WI38 (cell line): ENCODE measurements at regions not wholly inside any gene's neighbourhood (a gene's known extent, or its start where the extent isn't known, plus 50 kb on each side); places are given as distances from the start of the nearest gene placed in this dataset.

ENCODE experiments used
- H3K4me3 ChIP-seq: 2 replicates; pipeline ENCODE4 v1.5.1; 2011; ENCODE audit warnings: low read depth, mild to moderate bottlenecking, control low read depth, low read length
- TF ChIP-seq, protein P1 (sequence below): IDR thresholded peaks from 2 replicates; pipeline ENCODE4 v1.5.1; 2012; ENCODE audit warnings: low read depth, mild to moderate bottlenecking, control low read depth, low read length

DNA sequence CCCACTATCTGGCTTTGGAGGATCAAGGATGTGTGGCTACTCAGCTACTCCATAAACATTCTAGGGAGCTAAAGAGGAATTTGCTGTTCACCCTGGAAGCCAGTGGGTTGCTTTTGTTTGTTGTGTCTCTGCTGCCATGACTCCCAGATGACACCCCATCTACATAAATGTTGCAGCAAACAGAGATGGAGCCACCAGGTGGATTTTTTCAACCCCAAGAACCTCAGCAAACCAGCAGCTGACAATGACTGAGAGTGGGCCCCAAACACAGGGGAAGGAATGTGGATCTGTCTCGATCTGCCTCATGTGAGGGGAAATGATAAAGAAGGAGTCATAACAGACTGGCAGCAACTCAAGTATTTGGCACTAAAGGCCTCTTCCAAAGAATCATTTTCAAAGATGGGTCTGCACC is 132.7 kb upstream of the TNC start:
- H3K4me3 ChIP-seq, result no peak overlapping the region
- TF ChIP-seq, protein P1, sequence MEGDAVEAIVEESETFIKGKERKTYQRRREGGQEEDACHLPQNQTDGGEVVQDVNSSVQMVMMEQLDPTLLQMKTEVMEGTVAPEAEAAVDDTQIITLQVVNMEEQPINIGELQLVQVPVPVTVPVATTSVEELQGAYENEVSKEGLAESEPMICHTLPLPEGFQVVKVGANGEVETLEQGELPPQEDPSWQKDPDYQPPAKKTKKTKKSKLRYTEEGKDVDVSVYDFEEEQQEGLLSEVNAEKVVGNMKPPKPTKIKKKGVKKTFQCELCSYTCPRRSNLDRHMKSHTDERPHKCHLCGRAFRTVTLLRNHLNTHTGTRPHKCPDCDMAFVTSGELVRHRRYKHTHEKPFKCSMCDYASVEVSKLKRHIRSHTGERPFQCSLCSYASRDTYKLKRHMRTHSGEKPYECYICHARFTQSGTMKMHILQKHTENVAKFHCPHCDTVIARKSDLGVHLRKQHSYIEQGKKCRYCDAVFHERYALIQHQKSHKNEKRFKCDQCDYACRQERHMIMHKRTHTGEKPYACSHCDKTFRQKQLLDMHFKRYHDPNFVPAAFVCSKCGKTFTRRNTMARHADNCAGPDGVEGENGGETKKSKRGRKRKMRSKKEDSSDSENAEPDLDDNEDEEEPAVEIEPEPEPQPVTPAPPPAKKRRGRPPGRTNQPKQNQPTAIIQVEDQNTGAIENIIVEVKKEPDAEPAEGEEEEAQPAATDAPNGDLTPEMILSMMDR, result no peak

DNA sequence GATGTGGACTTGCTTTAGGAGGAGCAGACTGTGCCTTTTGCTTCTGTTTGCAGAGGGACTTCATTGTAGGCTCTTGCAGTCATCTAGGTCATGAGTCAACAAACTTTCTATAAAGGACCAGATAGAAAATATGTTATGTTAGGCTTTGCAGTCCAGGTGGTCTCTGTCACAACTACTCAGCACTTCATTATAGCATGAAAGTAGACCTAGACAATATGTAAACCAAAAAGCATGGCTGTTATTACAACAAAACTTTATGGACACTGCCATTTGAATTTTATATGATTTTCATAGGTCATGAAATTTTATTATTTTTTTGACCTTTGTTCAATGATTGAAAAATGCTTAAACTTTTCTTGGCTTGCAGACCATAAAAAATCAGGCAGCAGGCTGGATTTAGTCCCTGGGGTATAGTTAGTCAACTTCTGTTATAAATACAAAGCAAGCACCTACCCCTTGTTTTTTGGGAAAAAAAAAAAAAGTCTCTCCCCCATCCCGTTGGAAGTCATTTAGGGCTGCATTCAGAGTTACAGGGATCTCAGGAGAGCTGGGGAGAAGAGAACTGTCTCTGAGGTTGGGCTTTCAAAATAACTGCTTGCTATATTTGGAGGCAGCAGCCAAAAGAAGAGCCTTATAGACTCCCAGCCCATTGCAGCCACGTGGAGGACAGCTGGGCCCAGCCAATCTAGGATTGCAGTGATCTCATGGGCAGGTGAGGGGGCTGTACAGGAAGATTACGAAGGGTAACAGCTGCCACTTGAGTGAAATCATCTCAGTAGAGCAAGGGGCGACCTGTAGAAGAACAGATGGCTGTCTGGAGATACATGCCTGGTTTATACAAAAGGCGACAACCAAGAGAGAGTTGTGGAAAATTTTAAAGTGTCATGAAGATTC is 136.6 kb upstream of the TNC start:
- no peak overlapping the region for H3K4me3 ChIP-seq
- TF ChIP-seq, protein P1, result no peak

DNA sequence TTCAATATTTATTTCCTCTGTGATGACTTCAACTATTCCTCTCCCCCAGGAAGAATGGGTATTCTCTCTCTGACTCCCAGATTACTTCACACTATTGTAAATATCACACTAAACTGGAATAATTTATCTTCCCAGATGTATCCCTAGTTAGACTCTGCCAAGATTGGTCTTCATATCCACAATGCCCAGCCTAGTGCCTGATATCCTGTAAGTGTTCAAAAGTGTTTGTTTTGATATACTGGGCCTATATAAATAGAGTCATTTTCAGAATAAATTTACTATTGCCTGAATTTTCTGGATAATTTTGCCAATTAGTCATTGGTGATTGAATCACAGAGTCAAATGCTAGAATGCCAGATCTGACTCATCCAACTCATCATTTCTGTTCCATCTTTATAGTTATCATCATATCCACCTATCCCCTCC is 143.7 kb upstream of the TNC start:
- TF ChIP-seq, protein P1, result no peak
- no peak overlapping the region for H3K4me3 ChIP-seq

DNA sequence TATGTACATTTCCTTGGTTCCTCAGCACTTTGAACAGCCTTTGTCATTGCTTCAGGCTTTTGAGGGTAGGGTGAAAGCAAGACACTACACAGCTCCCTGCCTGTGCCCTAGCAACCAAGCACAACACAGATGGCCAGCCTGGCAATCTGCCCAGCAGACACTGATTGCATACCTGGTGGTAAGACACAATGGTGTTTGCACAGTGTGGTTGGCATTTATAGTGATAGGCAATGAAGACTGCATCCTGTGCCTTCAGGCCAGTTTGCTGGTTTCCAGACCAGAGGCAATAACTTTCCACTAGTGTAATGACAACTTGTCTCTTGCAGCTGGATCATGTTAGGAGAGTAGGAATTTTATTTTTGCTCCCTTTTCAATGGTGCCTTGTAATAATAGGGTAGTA is 144.5 kb upstream of the TNC start:
- H3K4me3 ChIP-seq, result no peak overlapping the region
- TF ChIP-seq, protein P1, result no peak

DNA sequence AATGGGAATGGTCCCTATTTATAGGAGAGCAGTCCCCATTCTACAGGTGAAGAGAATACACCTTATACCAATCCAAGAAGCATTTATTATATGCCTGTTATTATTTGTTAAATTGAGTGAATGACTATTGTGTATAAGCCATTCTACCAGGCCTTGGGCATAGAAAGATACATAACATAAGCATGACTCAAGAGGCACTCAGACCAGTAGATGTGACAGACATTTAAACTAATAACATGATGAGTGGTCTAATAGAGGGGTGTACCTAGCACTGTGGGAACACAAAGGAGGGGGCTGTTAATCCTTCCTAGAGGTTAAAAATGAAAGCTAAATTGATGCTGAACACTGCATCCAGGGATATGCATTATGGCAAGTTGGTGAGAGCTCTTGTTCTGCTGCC is 145.0 kb upstream of the TNC start:
- H3K4me3 ChIP-seq, result no peak overlapping the region
- TF ChIP-seq, protein P1, result no peak

DNA sequence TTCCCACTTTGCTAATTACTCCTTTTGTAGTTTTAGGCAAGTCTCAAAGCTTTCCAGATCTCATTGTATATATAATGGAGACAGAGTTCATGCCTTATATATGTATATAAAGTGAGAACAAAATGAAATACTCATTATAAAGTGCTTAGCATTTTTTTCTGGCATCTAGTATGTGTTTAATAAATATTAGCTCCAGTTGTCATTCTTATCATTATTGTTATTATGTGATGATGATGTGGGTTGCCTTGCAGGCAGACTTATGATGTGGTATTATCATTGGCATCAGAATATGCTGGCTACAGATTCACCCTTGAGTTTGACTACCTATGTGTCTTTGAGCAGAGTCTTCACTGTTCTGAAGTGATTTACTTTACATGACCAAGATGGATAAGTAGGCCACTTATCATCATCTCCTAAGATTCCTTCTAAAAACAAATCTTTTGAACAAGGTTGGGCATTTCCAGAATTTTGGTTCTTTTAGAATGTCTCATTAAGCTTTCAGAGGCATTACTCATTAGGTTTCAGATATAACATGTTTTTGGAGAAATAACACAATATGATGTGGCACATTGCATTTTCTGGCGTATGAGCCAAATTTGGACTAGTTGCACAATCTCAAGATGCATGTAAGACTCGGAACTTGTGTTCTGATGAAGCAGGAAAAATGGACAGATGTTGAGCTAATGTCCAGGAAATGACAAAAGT is 145.6 kb upstream of the TNC start:
- H3K4me3 ChIP-seq, result no peak overlapping the region
- TF ChIP-seq, protein P1, result no peak

DNA sequence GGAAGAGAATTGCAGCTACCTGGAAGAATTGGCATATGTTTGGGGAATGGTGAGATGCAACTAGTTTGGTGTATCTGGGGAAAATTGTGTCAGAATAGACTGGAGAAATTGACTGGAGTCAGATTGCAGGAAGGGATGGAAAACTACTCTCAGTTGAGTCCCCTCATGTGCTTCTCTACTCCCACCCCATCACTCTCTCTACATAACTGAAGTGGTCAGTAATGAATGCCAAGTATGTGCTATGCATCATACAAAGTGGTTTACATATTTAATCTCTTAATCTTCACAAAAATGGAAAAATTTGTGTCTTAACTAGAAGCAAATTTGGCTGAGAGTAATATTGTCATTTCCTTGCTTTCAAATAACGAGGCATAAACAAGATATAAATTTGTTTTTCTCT is 146.4 kb upstream of the TNC start:
- TF ChIP-seq, protein P1, result no peak
- no peak overlapping the region for H3K4me3 ChIP-seq
